Adrenal gland (tissue), 9 donors: ENCODE measurements at regions not wholly inside any gene's neighbourhood (a gene's known extent, or its start where the extent isn't known, plus 50 kb on each side); places are given as distances from the start of the nearest gene placed in this dataset.

ENCODE experiments used
- DNase-seq, 7 donors: peaks; one replicate each; pipeline ENCODE4 v3.0.0-alpha.2; 2019 to 2020
- H3K27ac ChIP-seq, 5 donors: fragments of 200-600 bp; sonication (generic) in 4 of 5; 1 replicate in 3 of 5; 2 replicates in 2 of 5; pipeline versions ENCODE4 v1.5.1 to v1.8.0; 2016 to 2020; ENCODE audit warnings: mild to moderate bottlenecking in 1 of 5
- H3K27me3 ChIP-seq: fragments of 200-600 bp; 2 replicates; pipeline ENCODE4 v1.8.0; 2021
- H3K36me3 ChIP-seq, 2 donors: fragments of 200-600 bp; replicated peaks in 1 of 2; 1 replicate in 1 of 2; 2 replicates in 1 of 2; pipeline versions ENCODE4 v1.5.1 to v1.8.0; 2018 to 2022
- H3K4me1 ChIP-seq, 2 donors: fragments of 200-600 bp; replicated peaks in 1 of 2; 1 replicate in 1 of 2; 2 replicates in 1 of 2; pipeline versions ENCODE4 v1.5.1 to v1.8.0; 2018 to 2021
- H3K4me3 ChIP-seq, 4 donors: fragments of 200-600 bp; sonication (generic) in 3 of 4; one replicate each; pipeline ENCODE4 v1.5.1; 2016 to 2018
- H3K9me3 ChIP-seq, 3 donors: fragments of 200-600 bp; sonication (generic) in 1 of 3; replicated peaks in 1 of 3; 1 replicate in 2 of 3; 2 replicates in 1 of 3; pipeline versions ENCODE4 v1.5.1 to v1.8.0; 2016 to 2021
- CTCF ChIP-seq, 6 experiments: fragments of 450-650 bp in 4 of 6; fragments of 200-600 bp in 2 of 6; sonication (generic) in 1 of 6; IDR thresholded peaks; 1 replicate in 5 of 6; 2 replicates in 1 of 6; pipeline versions ENCODE4 v1.5.1 to v1.8.0; 2016 to 2021; ENCODE audit warnings: antibody characterized with exemption in 6 of 6, mild to moderate bottlenecking in 2 of 6, moderate library complexity in 1 of 6
- POLR2A ChIP-seq, 2 donors: fragments of 450-650 bp; IDR thresholded peaks; one replicate each; pipeline ENCODE4 v1.6.1; 2017; ENCODE audit warnings: antibody characterized with exemption in 2 of 2, mild to moderate bottlenecking in 2 of 2, moderate library complexity in 1 of 2
- whole genome bisulfite sequencing, 4 donors: extraction: QIAGEN DNeasy Blood & Tissue Kit in 2 of 4; methylation state at CpG; one replicate each; pipeline versions ENCODE4 v1.1.5 to v1.1.7; 2013 to 2017; 5-methylcytosine and 5-hydroxymethylcytosine counted together
- intact Hi-C, 2 donors: fragments of 100-400 bp; cut with DNase I; formaldehyde crosslinking; loops; one replicate each; pipeline versions ENCODE4 v1.14.1 to v1.15.0; 2022 to 2023
- donor health status: healthy with polysubstance abuse.
- donor health status: Bipolar disorder and iron deficiency.
- donor health status: DM: yes; HTN: yes; CAD: no.
- donor health status: DM: no; HTN: no; CAD: no.
- donor health status: DM: no; HTN: no; CAD: no.

GRCh38 chr17:79529661-79530081 is 81.2 kb downstream of the RBFOX3 start:
- 48 to 57% (median 52%) methylated on average over 11 of the region's 11 CpGs for WGBS, 4 donors
- intact Hi-C loops, result no loop called here
- Histone ChIP-seq H3K4me3 (no peak overlapping the region), H3K9me3 (no peaks in the 10 kb centered on the region), H3K27ac (no peak overlapping the region), H3K36me3 (no peaks in the 10 kb centered on the region), H3K27me3 (peaks cover 4% of the 10 kb centered on the region), H3K4me1 (no peaks in the 10 kb centered on the region)
- DNase-seq, result no peak
- TF ChIP-seq CTCF (IDR thresholded peaks at IDR 0.05) (no peak), POLR2A (IDR thresholded peaks at IDR 0.05) (no peak)

GRCh38 chr17:79528592-79529125 is 82.2 kb downstream of the RBFOX3 start:
- intact Hi-C loops, result no loop called here
- 76 to 83% (median 82%) methylated on average over 11 of the region's 11 CpGs for WGBS, 4 donors

DNA sequence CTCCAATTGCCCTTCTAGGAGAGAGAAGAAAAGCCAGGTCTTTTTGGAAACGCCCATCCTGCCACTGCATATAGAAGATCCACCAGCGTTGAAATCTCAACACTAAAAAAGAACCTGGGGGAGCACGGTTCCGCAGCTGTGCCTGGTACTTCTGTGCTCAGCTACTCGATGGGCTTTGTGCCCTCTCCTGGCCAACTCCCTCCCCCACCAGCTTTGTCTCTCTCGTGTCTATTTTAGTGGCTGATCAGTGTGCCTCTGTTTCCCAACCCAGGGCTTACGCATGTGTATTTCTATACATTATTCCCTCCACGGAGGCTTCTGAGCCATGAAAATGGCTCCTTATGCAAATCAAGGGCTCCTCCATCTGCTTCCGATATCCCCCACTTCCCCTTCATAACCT is 83.5 kb downstream of the RBFOX3 start:
- Histone ChIP-seq H3K27ac (no peak overlapping the region), H3K27me3 (peaks cover 4% of the 10 kb centered on the region), H3K36me3 (no peaks in the 10 kb centered on the region), H3K4me3 (no peak overlapping the region), H3K9me3 (no peaks in the 10 kb centered on the region), H3K4me1 (no peaks in the 10 kb centered on the region)
- WGBS, 4 donors, result 74 to 78% (median 74%) methylated on average over 9 of the region's 9 CpGs
- no peak for DNase-seq
- intact Hi-C loops, result no loop called here
- TF ChIP-seq POLR2A (IDR thresholded peaks at IDR 0.05), result no peak
- no peak for TF ChIP-seq CTCF (IDR thresholded peaks at IDR 0.05)

More at GRCh38 chr17:79528592-79529125, 82.2 kb downstream of the RBFOX3 start:
- H3K4me1 ChIP-seq, result no peaks in the 10 kb centered on the region
- no peaks in the 10 kb centered on the region for H3K9me3 ChIP-seq
- H3K4me3 ChIP-seq, result no peak overlapping the region
- no peak overlapping the region for H3K27ac ChIP-seq
- TF ChIP-seq POLR2A (IDR thresholded peaks at IDR 0.05) (no peak), CTCF (IDR thresholded peaks at IDR 0.05) (no peak)
- H3K36me3 ChIP-seq, result no peaks in the 10 kb centered on the region
- no peak for DNase-seq
- H3K27me3 ChIP-seq, result peaks cover 4% of the 10 kb centered on the region

- no peak for TF ChIP-seq POLR2A (IDR thresholded peaks at IDR 0.05)
- no peak for TF ChIP-seq CTCF (IDR thresholded peaks at IDR 0.05)
- Histone ChIP-seq H3K27me3 (peaks cover 4% of the 10 kb centered on the region), H3K9me3 (no peaks in the 10 kb centered on the region), H3K4me3 (no peak overlapping the region), H3K27ac (no peak overlapping the region), H3K4me1 (no peaks in the 10 kb centered on the region), H3K36me3 (no peaks in the 10 kb centered on the region)
- intact Hi-C loops, result no loop called here
- DNase-seq, result no peak
- 71 to 76% (median 73%) methylated on average over 19 to 22 of the region's 22 CpGs for WGBS, 4 donors
Observed at GRCh38 chr17:79525793-79526677, 84.8 kb downstream of the RBFOX3 start.
